EL (cell line): ENCODE measurements at regions not wholly inside any gene's neighbourhood (a gene's known extent, or its start where the extent isn't known, plus 50 kb on each side); places are given as distances from the start of the nearest gene placed in this dataset.

Source experiments
- DNase-seq: peaks from one replicate; pipeline ENCODE4 v3.0.0-alpha.2; 2016

DNA sequence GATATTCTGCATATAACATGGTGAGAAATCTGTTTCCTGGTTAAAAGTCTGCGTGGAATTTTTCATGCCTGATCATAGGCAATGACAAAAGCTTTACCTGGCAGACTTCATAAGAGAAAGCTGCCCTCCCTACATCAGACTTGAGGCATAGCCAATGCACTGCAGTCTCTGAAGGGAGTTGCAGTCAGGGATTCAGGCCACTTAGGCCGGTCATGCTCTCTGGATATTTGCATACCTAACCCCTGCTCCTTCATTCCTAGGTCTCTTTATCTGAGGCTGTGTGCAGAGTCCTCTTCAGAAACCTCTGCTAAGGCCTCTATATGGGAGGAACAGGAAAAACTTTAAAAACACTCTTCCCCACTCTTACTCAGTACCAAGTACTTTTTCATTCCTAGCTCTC, 287.4 kb downstream of the PCDH17 start:
- DNase-seq: no peak

DNA sequence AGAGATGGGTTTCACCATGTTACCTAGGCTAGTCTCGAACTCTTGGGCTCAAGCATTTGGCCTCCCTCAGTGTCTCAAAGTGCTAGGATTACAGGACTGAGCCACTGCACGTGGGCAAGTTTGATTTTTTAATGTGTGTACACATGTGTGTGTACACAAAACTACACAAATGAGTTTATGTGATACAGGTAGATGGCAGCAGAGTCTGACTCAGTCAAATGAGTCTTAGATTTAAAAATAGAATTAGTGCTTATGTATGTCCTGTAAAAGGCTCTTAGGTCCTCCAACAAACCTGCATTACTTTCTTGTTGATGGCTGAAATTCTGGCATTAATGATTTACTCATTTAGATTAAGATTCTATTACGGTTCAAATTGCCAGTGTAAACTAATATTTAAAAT, 293.7 kb downstream of the PCDH17 start:
- DNase-seq: no peak

DNA sequence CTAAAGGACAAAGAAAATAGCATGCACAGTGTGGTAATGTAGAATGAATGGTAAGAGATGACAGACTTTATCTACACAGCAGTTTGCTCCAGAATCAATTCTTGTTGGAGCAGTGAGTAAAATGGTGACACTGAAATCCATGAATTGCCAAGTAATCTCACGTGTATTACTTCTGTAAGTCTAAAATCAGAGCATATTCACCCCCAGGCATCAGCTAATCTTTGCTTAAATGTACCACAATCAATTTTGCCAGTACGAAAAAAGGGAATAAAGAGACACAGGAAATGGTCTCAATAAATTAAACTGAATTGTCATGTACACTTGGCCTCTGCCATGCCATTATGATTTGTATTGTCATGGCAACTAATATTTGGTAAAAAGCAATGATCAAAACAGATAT, 294.2 kb downstream of the PCDH17 start:
- DNase-seq: no peak

DNA sequence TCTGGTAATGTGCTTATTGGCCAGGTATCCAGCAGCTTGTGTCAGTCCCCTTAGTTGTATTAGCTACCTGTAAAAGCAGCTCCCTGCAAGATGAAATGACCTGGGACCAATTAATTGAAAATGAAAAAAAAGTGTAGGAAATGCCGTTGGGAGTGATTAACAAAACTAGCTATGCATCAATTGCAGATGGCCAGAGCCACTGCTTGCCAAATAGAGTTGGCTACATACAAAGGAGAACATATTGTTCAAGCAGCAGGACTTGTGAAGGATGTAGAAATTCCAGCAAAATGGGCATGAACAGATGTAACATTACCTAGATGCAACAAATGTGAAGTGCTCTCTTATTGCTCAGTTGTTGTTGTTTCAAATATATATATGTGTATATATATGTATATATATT, 300.5 kb downstream of the PCDH17 start:
- no peak for DNase-seq

DNA sequence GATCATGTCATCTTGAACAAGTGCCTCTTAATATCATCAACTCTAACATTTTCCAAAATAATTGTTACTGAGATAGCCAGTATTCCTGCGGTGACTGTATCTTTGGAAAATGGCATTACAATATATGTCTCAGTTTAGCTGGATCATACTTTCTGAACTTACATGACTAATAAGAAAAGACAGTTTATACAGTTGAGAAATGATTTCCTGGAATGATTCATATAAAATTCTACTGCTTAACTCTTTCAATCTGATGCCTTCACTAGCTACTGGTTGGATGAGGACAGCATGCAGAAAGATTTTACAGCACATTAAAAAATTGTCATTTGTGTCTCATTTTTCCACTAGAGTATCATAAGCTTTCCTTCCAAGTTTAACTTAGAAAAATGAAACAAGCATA, 302.1 kb downstream of the PCDH17 start:
- no peak for DNase-seq

DNA sequence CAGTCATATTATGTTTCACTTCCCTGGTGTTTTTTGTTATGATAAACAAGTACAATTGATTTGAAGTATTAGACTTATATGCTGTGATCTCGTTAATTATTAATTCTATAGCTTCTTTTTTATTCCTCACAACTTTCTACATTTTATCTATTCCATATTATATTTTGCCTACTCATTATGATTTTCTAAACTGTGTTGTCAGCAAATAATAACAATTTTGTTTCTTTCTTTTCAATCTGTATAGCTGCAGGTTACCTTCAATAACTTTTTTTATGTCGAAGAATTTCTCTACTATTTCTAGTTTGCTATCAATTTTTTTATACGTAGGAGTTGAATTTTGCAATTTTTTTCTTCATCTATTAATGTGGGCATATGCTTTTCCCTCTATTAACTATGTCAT, 304.4 kb downstream of the PCDH17 start:
- DNase-seq: no peak

DNA sequence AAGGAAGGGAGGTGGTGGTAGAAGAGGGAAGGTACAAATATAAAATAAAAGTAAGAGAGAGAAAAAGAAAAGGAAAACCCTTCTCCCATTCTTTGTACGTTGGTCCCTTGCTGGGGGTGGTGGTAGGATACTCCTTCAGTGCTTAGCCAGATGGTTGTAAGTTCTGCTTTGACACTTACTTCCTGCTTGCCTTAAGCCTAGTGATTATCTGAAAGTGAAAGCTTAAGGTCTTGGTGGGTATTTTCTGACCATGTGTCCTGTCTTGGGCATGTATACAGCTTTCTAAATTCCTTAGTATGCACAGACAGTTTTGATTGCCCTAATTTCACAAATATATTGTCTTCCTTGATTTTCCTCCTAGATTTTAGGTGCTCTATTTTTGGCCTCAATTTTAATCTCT, 314.8 kb downstream of the PCDH17 start:
- DNase-seq: no peak

DNA sequence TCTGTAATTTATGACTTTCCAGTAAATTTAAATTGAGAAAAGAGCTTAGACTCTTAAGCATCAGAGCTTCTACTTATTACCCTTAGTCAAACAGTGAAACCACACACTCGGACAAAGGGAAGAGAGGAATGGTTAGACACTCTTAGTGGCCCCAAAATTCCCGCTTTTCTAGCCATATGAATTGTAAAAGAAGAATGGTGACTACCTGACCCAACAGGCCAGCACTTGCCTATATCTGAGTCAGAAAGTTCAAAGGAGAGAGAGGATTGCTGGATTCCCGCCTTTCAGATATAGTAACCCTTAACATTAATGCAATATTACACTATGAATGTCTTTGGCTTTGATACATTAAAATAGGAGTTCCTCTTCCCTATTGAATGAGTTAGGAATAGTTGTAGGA, 317.3 kb downstream of the PCDH17 start:
- DNase-seq: no peak

DNA sequence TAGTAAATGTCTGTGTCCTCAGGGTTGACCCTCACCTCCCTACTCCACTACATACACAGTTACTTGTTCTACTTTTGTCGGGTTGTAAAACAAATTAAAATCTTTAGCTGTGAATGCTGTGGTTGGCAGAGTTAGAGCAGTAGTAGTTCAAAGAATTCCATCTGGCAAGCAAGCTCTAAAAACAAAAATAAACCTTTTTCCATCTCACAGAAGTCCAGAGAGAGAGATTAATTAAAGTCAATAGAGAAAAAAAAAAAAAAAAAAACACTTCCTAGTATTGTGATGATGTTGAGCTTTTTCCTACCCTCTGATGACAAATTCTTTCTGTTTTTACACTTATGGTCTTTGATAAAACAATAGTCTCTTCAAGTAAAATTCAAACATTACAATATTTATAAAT, 338.4 kb downstream of the PCDH17 start:
- no peak for DNase-seq

DNA sequence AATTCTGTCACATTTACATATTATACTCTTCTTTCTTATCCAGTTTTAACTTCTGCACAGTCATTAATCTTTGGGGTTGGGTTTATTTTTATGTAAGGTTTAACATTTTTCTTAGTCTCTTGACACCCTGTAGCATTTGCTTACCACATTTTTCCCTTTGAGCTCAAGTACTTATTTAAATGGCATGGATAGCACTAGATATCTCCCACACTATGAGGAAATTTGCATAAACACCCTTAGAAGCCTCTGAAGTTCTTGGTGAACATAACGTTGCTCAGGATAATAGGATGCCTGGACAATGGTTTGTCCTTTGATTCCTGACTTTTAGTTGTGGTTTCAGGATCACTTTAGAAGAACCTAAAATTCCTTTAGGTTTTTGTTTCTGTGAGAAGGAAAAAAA, 338.9 kb downstream of the PCDH17 start:
- no peak for DNase-seq

DNA sequence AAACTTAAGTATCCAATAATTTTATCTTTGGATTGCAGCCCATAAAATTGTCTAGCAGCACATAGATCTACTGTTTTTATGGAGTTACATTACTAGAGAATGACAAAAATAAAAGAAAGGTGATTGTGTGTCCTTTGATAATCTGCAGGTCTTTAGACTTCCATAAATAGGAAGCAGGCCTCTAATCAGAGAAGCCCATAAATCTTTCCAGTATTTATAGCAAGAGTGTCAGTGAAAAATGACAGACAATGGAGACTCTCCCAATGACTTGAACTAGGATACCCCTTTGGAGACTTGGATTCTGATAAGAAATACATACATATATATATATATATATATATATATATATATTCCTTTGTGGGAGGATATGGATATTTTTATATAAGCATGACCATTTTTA, 351.2 kb downstream of the PCDH17 start:
- DNase-seq: no peak

DNA sequence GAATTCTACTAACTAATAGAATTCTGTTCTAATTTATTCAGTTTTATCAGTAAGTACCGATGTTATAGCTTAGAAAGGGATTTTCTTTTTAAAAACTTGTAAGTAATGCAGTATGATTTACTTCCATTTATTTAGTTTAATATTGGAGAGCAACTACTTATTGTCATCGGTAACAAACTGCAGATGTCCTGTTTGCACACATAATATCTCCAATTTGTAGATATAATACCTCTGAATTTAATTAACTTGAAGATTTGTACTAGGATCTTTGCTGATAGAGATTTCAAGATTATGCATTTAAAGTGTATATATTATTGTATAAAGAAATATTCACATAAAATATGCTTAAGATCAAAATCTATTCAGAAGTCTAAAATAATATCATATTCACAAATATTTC, 356.7 kb downstream of the PCDH17 start:
- DNase-seq: no peak

DNA sequence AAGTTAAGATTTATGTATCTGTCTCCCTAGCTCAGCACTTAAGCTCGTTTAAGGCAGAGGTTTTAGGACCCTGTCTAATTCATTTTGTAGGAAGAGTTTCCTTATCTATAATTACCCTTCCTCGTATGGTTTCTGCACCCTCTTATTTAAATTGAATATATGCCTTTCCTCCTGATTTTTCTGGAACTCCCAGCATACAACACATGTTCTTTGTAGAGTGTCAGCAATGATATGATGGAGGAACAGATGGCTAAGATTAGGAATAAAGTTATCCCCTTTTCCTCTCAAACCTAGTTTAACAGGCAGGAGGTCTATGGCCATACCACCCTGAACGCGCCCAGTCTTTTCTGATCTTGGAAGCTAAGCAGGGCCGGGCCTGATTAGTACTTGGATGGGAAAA, 359.5 kb downstream of the PCDH17 start:
- DNase-seq: no peak

DNA sequence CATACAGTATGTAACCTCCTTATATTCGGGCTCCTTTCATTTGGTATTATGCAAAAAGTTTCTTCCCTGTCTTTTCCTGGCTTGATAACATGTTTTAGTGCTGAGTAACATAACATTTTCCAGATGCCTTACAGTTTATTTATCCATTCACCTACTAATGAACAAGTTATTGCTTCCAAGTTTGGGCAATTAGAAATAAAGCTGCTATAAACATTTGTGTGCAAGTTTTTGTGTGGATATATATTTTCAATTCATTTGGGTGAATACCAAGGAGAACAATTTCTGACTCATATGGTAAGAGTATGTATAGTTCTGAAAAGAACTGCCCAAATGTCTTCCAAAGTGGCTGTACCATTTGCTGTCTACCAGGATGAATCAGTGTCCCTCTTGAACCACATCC, 360.9 kb downstream of the PCDH17 start:
- DNase-seq: no peak

DNA sequence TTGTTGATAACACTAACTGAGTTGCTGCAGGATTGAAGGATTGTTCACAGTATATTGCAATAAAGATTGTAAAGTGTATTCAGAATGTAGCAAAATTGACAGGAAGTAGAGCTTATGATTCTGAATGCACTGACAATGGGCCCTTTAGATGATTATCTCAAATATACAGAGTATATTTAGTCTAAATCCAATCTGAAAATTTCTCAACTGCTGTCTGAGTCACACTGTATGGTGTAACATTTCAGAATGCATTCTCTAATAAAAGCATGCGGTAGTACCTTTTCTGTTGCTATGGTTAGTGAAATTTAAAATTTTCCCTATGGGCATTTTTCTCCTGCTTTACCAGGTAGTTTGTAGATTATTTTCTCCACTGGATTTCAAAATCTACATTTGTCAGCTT, 365.2 kb downstream of the PCDH17 start:
- no peak for DNase-seq

DNA sequence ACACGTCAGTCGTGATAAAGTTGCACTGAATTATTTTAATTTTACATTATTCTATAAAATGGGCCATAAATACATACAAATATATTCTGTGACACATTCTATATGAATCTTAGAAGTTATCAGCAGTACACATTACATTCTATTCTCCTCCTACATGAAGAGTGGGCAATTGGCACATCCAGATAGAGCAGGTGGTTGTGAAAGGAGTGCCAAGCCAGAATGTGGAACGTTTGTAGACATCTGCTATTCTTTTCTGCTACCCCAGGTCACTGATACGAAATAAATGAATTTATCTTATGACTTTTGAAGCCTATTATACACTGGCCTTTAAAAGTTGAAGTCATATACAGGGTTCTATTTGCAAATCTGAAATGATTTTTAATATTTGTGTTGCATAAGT, 373.2 kb downstream of the PCDH17 start:
- DNase-seq: no peak

DNA sequence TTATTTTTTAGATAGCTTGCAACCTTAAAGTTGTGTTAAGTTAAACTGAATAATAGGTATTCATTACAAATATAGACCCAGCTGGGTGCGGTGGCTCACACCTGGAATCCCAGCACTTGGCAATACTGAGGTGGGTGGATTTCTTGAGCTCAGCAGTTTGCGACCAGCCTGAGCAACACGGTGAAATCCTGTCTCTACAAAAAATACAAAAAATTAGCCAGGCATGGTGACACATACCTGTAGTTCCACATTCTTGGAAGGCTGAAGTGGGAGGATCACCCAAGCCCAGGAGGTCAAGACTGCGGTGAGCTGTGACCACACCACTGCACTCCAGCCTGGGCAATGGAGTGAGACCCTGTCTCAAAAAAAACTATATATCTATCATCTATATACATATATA, 386.5 kb downstream of the PCDH17 start:
- no peak for DNase-seq

DNA sequence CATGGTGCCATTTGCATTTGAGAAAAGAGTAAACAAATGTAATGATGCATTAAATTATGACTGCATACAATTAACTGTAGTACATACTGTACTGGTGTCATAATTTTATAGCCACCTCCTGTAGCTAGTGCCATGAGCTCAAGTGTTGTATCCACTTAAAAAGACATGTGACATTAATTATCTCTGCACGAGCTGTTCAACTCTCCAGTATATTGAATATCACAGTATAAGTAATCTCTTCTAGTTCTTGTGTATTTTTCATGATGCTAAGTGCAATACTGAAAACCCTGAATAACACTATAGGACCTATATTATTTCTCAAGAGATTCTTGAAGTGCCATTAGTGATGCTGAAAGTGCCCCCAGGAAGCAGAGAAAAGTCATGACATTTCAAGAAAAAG, 387.3 kb downstream of the PCDH17 start:
- no peak for DNase-seq

DNA sequence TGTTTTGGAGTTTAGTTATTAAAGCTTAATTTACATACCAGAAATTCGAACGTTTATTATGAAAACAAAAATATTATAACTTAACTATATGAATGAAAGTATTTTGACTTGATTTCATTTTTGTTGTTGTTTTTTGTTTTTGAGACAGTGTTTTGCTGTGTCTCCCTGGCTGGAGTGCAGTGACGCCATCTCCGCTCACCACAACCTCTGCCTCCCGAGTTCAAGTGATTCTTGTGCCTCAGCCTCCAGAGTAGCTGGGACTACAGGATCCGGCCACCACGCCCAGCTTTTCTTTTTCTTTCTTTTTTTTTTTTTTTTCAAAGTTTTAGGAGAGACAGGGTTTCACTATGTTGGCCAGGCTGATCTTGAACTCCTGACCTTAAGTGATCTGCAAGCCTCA, 392.6 kb downstream of the PCDH17 start:
- no peak for DNase-seq

DNA sequence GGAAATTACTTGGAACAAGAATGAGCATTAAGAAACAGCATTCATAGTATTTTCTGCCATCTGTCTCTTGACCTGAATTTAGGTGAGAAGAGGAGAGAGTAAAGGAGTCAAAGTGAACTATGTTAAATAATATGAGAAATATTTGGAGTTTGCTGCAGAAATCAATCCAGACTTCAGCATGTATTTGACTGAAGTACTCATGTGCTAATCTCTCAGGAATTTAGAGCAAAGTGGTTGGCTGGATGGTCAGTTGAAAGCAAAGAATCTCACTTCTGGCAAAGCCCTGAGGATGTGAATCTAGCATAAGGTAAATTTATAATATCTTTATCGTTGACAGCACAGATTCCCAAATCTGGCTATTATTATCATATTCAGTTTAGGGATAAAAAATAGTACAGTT, 394.3 kb downstream of the PCDH17 start:
- no peak for DNase-seq

DNA sequence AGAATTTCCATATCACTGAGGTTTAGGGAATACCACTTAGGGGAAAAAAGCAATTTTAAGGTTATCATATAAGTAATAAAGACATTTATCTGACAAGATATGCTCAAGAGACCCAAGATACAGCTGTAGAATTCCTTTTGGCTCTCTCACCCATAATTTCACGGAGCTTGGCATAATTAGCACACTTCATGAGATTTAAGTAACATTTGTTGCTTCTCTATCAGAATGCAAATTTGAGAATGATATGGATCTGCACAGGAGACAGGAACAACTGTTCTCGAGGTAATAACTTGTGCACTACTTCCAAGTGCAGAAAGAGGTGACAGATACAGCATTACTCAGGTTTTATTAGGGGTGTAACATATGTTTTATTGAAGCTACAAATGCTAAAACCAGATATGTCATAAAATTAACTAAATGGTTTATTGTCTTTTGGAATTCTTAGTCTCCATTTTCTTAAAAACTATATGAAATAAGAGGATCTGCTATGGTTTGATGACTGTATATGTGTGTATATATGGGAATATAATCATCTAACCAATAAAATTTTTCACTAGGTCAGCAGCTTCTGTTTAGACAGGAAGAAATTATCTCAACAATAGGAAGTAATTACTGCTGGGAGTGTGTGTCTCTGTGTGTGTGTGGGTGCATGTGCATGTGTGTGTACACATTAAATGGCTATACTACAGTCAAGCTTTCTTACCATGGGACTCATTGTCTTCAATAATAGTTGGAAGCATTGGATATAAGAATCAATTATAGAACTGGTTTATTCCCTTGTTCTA, 401.3 kb downstream of the PCDH17 start:
- DNase-seq: no peak

DNA sequence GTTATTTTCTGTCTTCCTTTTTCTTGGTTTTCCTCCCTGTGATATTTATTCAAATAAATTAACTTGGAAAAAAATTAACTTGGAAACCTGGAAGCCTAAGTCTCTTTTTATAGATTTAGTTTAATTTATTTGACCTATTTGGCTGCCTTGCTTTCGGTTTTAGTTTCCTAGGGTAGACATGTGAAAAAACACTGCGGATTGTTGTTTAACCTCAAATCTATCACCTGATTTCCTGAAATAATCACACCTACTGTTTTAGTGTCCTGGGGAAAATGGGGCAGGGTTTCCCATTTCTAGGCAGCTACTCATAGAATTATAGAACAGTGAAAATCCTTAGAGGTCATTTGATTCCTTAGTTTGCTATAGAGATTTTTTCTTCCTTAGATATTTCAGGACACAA, 412.4 kb downstream of the PCDH17 start:
- no peak for DNase-seq

DNA sequence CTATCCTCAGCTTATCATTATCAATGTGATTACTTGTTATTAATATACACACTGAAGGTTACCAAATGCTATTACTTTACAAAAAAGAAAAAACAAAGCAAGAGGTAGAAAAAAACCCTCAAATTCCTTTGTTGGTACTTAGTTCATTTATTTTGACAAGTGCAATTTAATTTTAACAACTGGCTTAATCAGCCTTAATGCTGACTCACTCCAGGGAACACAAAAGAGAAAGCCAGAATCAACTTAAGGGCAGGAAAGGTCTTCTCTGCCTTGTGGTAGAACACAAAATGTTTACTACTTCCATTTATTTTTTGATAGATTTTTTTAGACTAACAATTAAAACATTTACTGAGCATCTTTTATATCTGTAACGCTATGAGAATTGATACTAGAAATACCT, 417.1 kb downstream of the PCDH17 start:
- DNase-seq: no peak

DNA sequence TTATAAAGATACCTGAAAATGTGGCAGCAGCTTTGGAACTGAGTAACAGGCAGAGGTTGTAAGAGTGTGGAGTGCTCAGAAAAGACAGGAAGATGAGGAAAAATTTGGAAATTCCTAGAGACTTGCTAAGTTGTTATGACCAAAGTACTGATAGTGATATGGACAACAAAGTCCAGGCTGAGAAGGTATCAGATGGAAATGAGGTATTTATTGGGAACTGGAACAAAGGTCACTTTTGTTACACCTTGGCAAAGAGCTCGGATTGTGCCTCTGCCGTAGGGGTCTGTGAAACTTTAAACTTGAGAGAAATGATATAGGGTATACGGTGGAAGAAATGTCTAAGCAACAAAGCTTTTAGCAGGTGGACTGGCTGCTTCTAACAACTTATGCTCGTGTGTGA, 419.9 kb downstream of the PCDH17 start:
- no peak for DNase-seq

DNA sequence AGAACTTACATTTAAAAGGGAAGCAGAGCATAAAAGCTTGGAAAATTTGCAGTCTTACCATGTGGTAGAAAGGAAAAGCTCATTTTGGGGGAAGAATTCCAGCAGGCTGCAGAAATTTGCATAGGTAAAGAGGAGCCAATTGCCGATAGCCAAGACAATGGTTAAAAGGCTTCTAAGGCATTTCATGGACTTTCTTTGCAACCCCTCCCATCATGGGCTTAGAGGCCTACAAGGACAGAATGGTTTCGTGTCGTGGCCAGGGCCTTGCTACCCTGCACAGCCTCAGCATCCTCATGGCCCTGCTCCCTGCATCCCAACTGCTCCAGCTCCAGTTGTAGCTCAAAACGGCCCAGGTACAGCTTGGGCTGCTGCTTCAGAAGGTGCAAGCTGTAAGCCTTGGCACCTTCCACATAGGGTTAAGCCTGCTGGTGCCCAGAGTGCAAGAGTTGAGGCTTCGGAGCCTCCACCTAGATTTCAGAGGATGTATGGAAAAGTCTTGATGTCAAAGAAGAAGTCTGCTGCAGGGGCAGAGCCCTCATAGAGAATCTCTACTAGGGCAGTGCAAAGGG, 420.3 kb downstream of the PCDH17 start:
- DNase-seq: no peak
